SK-N-SH (cell line): ENCODE measurements at regions not wholly inside any gene's neighbourhood (a gene's known extent, or its start where the extent isn't known, plus 50 kb on each side); places are given as distances from the start of the nearest gene placed in this dataset.

ENCODE experiments used
- CTCF ChIA-PET: fragments of 300-600, 350-600 bp; formaldehyde crosslinking; extraction: SDS; loops from one replicate; lab custom pipeline; 2021; lab: Yijun Ruan, JAX
- POLR2A ChIA-PET: fragments of 350-600 bp; sonication (Branson Sonifier 250); formaldehyde crosslinking; extraction: SDS; loops from one replicate; lab custom pipeline; 2020; ENCODE audit warnings: antibody characterized with exemption, inconsistent platforms; lab: Yijun Ruan, JAX
- DNase-seq: peaks from one replicate; pipeline ENCODE4 v3.0.0; 2012
- H2AFZ ChIP-seq: fragments of 200-600 bp; sonication (generic); 2 replicates; pipeline ENCODE4 v1.8.1; 2016; ENCODE audit warnings: antibody characterized with exemption, mild to moderate bottlenecking, low read depth
- H3F3A ChIP-seq: fragments of 200-600 bp; sonication (generic); replicated peaks from 2 replicates; pipeline ENCODE3; 2016; ENCODE audit warnings: antibody characterized with exemption, mild to moderate bottlenecking; ENCODE audit not compliant: insufficient read depth
- H3K27ac ChIP-seq, 2 experiments: fragments of 200-500 bp in 1 of 2; fragments of 200-600 bp in 1 of 2; sonication (Bioruptor generic) in 1 of 2; sonication (generic), shearing (Covaris generic) in 1 of 2; 2 replicates each; pipeline versions ENCODE4 v1.5.1 to v1.6.1; 2014 to 2016; ENCODE audit warnings: low read depth in 2 of 2, inconsistent platforms in 1 of 2, low read length in 1 of 2, mild to moderate bottlenecking in 1 of 2, mixed read lengths in 1 of 2
- H3K27me3 ChIP-seq: fragments of 200-600 bp; sonication (generic), shearing (Covaris generic); 2 replicates; pipeline ENCODE4 v1.6.1; 2016; ENCODE audit warnings: mixed run types; ENCODE audit not compliant: insufficient read depth
- H3K36me3 ChIP-seq, 2 experiments: fragments of 200-500 bp in 1 of 2; fragments of 200-600 bp in 1 of 2; sonication (Bioruptor generic) in 1 of 2; sonication (generic) in 1 of 2; replicated peaks in 1 of 2; 2 replicates each; pipeline versions ENCODE3 to v1.5.1; 2014 to 2016; ENCODE audit warnings: low read length in 1 of 2, mild to moderate bottlenecking in 1 of 2; ENCODE audit not compliant: insufficient read depth in 2 of 2, control insufficient read depth in 1 of 2
- H3K4me1 ChIP-seq, 2 experiments: fragments of 200-500 bp in 1 of 2; fragments of 200-600 bp in 1 of 2; sonication (Bioruptor generic) in 1 of 2; sonication (generic), shearing (Covaris generic) in 1 of 2; 2 replicates each; pipeline versions ENCODE4 v1.5.1 to v1.6.1; 2014 to 2016; ENCODE audit warnings: low read depth in 1 of 2, low read length in 1 of 2, mixed run types in 1 of 2; ENCODE audit not compliant: insufficient read depth in 2 of 2, control insufficient read depth in 1 of 2
- H3K4me2 ChIP-seq: fragments of 200-600 bp; sonication (generic), shearing (Covaris generic); 2 replicates; pipeline ENCODE4 v1.6.1; 2017; ENCODE audit warnings: mixed run types
- H3K4me3 ChIP-seq, 2 experiments: fragments of 200-500 bp in 1 of 2; fragments of 200-600 bp in 1 of 2; sonication (Bioruptor generic) in 1 of 2; sonication (generic), shearing (Covaris generic) in 1 of 2; 2 replicates each; pipeline versions ENCODE4 v1.5.1 to v1.8.1; 2014 to 2016; ENCODE audit warnings: low read depth in 2 of 2, inconsistent platforms in 1 of 2, low read length in 1 of 2, mild to moderate bottlenecking in 1 of 2, mixed read lengths in 1 of 2, moderate library complexity in 1 of 2
- H3K79me2 ChIP-seq: fragments of 200-600 bp; sonication (generic); 2 replicates; pipeline ENCODE4 v1.8.1; 2017; ENCODE audit warnings: mild to moderate bottlenecking; ENCODE audit not compliant: insufficient read depth
- H3K9ac ChIP-seq: fragments of 200-600 bp; sonication (generic); 2 replicates; pipeline ENCODE4 v1.6.1; 2017; ENCODE audit warnings: mixed run types
- H3K9me2 ChIP-seq: fragments of 200-600 bp; sonication (generic); 2 replicates; pipeline ENCODE4 v1.6.1; 2017; ENCODE audit warnings: mixed run types
- H3K9me3 ChIP-seq: fragments of 200-600 bp; sonication (generic); 2 replicates; pipeline ENCODE4 v1.6.1; 2017; ENCODE audit warnings: mixed run types, mild to moderate bottlenecking, moderate library complexity
- H4K20me1 ChIP-seq: fragments of 200-600 bp; sonication (generic); 2 replicates; pipeline ENCODE4 v1.6.1; 2017; ENCODE audit warnings: mild to moderate bottlenecking, mixed run types; ENCODE audit not compliant: insufficient read depth
- CHD2 ChIP-seq: fragments of 150-350 bp; IDR thresholded peaks from 2 replicates; pipeline ENCODE4 v1.6.1; 2018; ENCODE audit warnings: low read length; ENCODE audit not compliant: partially characterized antibody
- ELF1 ChIP-seq: IDR thresholded peaks from 2 replicates; pipeline ENCODE4 v1.4.0; 2012
- EZH2phosphoT487 ChIP-seq: fragments of 200-600 bp; sonication (generic); IDR thresholded peaks from 2 replicates; pipeline ENCODE4 v1.6.1; 2017; ENCODE audit warnings: low read depth, mixed run types, mild to moderate bottlenecking, antibody characterized with exemption, moderate library complexity, borderline replicate concordance
- FOXM1 ChIP-seq: IDR thresholded peaks from 2 replicates; pipeline ENCODE4 v1.4.0; 2012; ENCODE audit warnings: low read depth, mild to moderate bottlenecking
- GABPA ChIP-seq: IDR thresholded peaks from 2 replicates; pipeline ENCODE4 v1.4.0; 2012; ENCODE audit warnings: low read depth, mild to moderate bottlenecking
- MXI1 ChIP-seq: IDR thresholded peaks from 2 replicates; pipeline ENCODE4 v1.6.1; 2012; ENCODE audit warnings: mild to moderate bottlenecking, low read depth, low read length, improper control_type of control experiment
- NFIC ChIP-seq: IDR thresholded peaks from 2 replicates; pipeline ENCODE4 v1.4.0; 2012; ENCODE audit warnings: borderline replicate concordance
- RAD21 ChIP-seq: IDR thresholded peaks from 2 replicates; pipeline ENCODE4 v1.6.1; 2012; ENCODE audit warnings: mild to moderate bottlenecking, low read length
- RCOR1 ChIP-seq: fragments of 150-350 bp; IDR thresholded peaks from 2 replicates; pipeline ENCODE4 v1.6.1; 2017; ENCODE audit warnings: antibody characterized with exemption, low read length
- RXRA ChIP-seq: IDR thresholded peaks from 2 replicates; pipeline ENCODE4 v1.4.0; 2012; ENCODE audit warnings: low read depth, mild to moderate bottlenecking, borderline replicate concordance
- SMC3 ChIP-seq: IDR thresholded peaks from 2 replicates; pipeline ENCODE4 v1.6.1; 2012; ENCODE audit warnings: low read depth, low read length, improper control_type of control experiment
- TAF1 ChIP-seq: IDR thresholded peaks from 2 replicates; pipeline ENCODE4 v1.6.1; 2012; ENCODE audit warnings: low read depth, mild to moderate bottlenecking, low read length, moderate library complexity, borderline replicate concordance
- TCF12 ChIP-seq: IDR thresholded peaks from 2 replicates; pipeline ENCODE4 v1.4.0; 2012
- WGBS: methylation state at CpG from one replicate; pipeline ENCODE4 v1.1.6; 2017; ENCODE audit warnings: low lambda C conversion rate; 5-methylcytosine and 5-hydroxymethylcytosine counted together
- TF ChIP-seq, protein P1 (sequence below): IDR thresholded peaks from 2 replicates; pipeline ENCODE4 v1.4.0; 2012; ENCODE audit warnings: low read depth, borderline replicate concordance
- TF ChIP-seq, protein P2 (sequence below): fragments of 200-600 bp; sonication (generic); IDR thresholded peaks from 2 replicates; pipeline ENCODE4 v1.6.1; 2017; ENCODE audit warnings: antibody characterized with exemption, mild to moderate bottlenecking, moderate library complexity

DNA sequence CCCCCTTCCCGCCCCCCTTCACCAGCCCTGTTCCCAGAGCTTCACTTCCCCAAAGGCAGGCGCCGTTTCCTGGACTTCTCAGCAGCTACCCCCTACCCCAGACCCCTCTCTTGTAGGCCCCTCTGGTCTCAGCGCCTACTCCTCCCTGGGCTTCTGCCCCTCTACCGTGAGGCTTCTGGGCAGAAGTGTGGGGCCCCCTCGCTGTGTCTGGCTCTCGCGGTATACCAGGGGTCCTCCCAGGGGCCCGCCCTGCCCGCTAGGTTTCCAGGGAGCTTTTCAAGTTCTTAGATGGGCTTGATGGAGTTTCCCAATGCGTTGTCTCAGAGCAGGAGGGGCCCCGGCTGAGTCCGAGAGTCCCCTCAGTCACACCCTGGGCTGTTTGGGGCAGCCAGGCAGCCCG, 247.1 kb downstream of the SEC14L1 start (continued):
- TF ChIP-seq, protein P1, sequence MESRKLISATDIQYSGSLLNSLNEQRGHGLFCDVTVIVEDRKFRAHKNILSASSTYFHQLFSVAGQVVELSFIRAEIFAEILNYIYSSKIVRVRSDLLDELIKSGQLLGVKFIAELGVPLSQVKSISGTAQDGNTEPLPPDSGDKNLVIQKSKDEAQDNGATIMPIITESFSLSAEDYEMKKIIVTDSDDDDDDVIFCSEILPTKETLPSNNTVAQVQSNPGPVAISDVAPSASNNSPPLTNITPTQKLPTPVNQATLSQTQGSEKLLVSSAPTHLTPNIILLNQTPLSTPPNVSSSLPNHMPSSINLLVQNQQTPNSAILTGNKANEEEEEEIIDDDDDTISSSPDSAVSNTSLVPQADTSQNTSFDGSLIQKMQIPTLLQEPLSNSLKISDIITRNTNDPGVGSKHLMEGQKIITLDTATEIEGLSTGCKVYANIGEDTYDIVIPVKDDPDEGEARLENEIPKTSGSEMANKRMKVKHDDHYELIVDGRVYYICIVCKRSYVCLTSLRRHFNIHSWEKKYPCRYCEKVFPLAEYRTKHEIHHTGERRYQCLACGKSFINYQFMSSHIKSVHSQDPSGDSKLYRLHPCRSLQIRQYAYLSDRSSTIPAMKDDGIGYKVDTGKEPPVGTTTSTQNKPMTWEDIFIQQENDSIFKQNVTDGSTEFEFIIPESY, result no peak
- TF ChIP-seq EZH2phosphoT487 (no peak), SMC3 (no peak), RAD21 (no peak), GABPA (no peak), RCOR1 (no peak), FOXM1 (no peak), ELF1 (no peak), TAF1 (no peak)
- TF ChIP-seq, protein P2, sequence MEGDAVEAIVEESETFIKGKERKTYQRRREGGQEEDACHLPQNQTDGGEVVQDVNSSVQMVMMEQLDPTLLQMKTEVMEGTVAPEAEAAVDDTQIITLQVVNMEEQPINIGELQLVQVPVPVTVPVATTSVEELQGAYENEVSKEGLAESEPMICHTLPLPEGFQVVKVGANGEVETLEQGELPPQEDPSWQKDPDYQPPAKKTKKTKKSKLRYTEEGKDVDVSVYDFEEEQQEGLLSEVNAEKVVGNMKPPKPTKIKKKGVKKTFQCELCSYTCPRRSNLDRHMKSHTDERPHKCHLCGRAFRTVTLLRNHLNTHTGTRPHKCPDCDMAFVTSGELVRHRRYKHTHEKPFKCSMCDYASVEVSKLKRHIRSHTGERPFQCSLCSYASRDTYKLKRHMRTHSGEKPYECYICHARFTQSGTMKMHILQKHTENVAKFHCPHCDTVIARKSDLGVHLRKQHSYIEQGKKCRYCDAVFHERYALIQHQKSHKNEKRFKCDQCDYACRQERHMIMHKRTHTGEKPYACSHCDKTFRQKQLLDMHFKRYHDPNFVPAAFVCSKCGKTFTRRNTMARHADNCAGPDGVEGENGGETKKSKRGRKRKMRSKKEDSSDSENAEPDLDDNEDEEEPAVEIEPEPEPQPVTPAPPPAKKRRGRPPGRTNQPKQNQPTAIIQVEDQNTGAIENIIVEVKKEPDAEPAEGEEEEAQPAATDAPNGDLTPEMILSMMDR, result no peak

DNA sequence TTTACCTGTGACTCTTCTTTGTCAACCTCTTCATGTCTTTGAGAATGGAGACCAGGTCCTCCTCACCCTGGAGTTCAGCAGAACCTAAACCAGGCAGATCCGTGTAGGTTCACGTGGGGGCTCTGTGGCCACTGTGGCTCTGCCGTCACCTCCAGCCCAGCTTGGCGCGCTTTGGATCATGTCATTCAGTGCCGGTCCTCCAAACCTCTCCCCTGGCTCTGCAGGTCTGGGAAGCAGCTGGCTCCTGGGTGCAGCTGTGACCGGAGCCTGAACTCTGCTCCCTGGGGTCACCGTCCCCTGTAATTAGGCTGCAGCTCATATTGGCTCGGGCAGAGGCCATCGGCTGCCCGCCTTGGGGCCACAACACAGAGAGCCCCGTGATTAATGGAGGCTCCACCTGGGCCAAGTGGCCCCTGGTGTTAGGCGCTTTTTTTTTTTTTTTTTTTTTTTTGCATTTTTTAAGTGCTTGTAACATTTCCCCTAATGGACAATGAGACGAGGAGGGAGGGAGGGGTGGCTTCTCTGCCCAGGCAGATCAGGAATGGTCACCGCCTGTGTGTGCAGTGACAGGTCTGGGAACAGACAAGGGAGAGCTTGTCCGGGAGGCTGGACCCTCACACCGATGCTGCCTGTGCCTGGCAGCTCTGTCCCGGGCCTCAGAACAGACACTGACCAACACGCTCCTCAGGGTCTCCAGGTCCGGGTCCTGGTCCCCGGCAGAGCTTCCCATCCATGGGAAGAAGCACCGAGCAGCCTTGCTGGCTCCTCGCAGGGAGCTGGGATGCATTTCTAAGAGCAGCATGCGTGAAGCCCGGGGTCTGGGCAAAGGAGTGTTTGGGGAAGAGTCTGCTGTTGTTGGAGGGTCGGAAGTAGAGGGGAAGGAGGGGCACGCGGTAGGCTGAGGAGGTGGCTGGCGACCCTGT, 247.9 kb downstream of the SEC14L1 start:
- ChIA-PET CTCF (interaction anchor here (0.8 to 8.9 kb wide), 17 partner anchors 8 to 113 kb away, joined by 3 to 82 read pairs (median 4); no protein-coding TSS in a partner anchor), POLR2A (interaction anchor here (0.5 to 4.3 kb wide), 9 partner anchors 10 to 101 kb away, joined by 3 to 44 read pairs (median 3); no protein-coding TSS in a partner anchor)
- peaks cover 15% of the 10 kb centered on the region for H3F3A ChIP-seq
- DNase-seq, result peak; percentile 83
- H3K9me2 ChIP-seq, result no peaks in the 10 kb centered on the region
- H3K36me3 ChIP-seq, result no peaks in the 10 kb centered on the region
- peak overlapping the region; percentile 58 to 90; a peak in 3 of 4 replicates for H3K27ac ChIP-seq
- H3K27me3 ChIP-seq, result no peaks in the 10 kb centered on the region
- peaks cover 86% of the 10 kb centered on the region for H3K79me2 ChIP-seq
- H3K4me3 ChIP-seq, result no peak overlapping the region
- TF ChIP-seq CHD2 (peak; percentile 53), TCF12 (peak; percentile 24; the same call in 1 of the 2 replicates), ELF1 (no peak), NFIC (no peak), MXI1 (peak; percentile 83), RXRA (0 out of 2 replicates have a peak, but pooled peaks have one; percentile 29)
- TF ChIP-seq, all 33 proteins: peak for 4
- Histone ChIP-seq H3K4me2 (peak overlapping the region; percentile 69), H3K9me3 (no peaks in the 10 kb centered on the region), H3K4me1 (peaks cover 57 to 87% of the 10 kb centered on the region in 2 experiments), H2AFZ (no peak overlapping the region), H3K9ac (peak overlapping the region; percentile 37; the same call in 1 of the 2 replicates), H4K20me1 (peaks cover 9% of the 10 kb centered on the region; the same call in 1 of the 2 replicates)
- WGBS, result 60% methylated on average over 27 of the region's 29 CpGs
